GM04503 (cell line): ENCODE measurements at regions not wholly inside any gene's neighbourhood (a gene's known extent, or its start where the extent isn't known, plus 50 kb on each side); places are given as distances from the start of the nearest gene placed in this dataset.

Experiments used
- DNase-seq: peaks from one replicate; pipeline ENCODE4 v3.0.0-alpha.2; 2012; ENCODE audit warnings: low read depth

GRCh38 chr18:60445341-60445740 is 72.8 kb upstream of the MC4R start:
- peak; percentile 44 for DNase-seq

DNA sequence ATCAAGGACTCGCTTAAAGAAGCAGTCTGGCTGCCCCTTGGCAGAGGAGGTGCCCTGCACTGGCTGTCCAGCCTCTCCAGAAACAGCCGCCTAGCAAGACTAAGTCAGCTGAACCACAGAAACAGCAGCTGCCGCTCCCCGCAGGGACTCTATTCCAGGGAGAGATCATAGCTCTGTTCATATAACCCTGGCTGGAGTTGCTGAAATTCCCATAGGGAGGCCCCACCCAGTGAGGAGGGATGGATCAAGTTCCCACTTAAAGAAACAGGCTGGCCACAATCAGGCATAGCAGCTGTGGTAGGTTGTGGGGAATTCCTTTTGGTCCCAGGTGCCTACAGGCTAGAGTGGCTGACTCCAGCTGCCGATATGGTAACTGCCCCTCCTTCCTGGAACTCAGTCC is 74.2 kb upstream of the MC4R start:
- DNase-seq, result no peak

DNA sequence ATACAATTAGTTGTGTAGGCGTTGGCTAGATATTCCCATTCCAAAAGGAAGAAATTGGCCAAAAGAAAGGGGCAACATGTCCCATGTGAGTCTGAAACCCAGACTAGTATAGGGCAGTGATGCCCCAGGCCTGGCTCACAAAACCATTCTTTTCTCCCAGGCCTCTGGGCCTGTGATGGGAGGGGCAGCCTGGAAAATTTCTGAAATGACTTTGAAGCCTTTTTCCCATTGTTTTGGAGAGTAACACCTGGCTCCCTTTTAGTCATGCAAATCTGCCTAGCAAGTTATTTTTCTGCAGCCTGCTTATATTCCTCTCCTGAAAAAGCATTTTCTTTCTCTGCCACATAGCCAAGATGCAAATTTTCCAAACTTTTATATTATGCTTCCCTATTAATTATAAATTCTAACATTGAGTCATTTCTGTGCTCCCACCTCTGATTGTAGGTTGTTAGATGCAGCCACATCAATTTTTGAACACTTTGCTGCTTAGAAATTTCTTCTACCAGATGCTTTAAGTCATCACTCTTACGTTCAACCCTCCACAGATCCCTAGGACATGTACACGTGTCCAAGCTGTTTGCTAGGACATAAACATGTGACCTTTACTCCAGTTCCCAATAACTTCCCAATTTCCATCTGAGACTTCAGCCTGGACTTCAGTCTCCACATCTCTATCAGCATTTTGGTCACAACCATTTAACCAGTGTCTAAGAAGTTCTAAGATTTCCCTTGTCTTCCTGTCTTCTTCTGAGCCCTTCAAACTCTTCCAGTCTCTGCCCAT is 76.1 kb upstream of the MC4R start:
- no peak for DNase-seq

GRCh38 chr18:60452421-60452820 is 79.8 kb upstream of the MC4R start:
- no peak for DNase-seq

DNA sequence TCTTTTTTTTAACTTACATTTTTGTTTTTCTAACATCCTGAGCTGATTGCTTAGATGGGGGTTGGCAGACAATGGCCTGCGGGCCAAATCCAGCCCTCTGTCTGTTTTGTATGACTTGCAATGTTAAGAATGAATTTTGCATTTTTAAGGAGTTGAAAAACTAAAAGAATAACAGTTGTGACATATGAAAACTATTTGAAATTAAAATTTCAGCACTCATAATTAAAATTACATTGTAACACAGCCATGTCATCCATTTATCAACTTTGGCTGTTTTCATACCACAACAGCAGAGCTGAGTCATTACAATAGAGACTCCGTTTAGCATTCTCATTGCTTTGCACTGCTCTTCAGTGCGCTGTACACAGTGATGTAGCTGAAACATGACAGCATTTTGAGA is 94.1 kb upstream of the MC4R start:
- peak; percentile 82 for DNase-seq

DNA sequence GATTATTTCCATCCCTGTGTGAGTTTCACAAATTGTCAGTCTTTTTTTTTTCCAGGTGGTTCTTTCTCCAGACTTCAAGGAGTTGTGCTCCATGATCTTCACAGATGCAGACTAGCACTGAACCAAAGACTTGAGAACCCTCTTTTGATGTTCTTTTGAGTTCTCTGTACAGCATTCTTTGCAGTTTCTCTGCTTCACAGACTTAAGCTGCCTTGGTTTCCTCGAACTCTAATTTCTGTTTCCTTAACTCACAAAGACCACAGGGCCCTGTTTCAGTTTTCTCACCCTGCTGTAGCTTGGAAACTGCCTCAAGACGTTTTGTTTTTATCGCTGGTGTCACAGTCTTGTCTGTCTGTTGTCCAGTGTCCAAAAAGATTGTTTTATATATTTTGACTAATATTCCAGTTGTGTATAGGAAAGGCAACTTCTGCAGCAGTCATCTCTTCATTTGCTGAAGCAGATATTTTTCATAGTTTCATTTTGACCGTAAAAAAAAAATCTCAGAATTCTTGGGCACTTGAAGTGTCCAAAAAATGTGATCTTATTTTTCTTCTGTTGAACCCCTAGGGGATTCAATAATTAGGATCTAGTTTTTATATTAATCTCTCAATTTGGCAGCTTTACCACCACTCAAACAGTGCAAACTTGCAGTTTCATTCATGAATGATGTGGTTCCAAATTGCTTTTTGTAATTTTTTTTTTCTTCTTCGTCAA is 97.0 kb upstream of the MC4R start:
- DNase-seq, result no peak

GRCh38 chr18:60471652-60472051 is 99.1 kb upstream of the MC4R start:
- peak; percentile 19 for DNase-seq

GRCh38 chr18:60485201-60485600 is 112.6 kb upstream of the MC4R start:
- no peak for DNase-seq

- DNase-seq, result no peak
These were observed 120.5 kb upstream of the MC4R start for GRCh38 chr18:60493066-60493465.

DNA sequence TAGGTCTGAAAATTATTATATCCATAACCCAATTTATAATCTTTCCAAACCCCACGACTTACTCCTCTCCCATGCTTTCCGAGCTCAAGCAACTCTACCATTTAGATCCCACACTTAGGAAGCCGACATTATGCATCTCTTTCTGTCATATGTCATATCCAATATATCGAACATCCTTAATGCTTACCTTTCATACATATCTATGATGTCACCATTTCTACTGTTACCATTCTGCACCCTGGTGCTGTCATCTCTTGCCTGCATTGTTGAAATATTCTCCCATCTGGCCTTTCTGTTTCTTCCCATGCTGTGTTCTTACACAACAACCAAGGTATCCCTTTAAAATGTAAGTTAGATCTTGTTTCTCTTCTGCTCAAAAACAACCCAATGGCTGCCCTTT is 127.1 kb upstream of the MC4R start:
- no peak for DNase-seq

GRCh38 chr18:60500960-60501359 is 128.4 kb upstream of the MC4R start:
- no peak for DNase-seq

GRCh38 chr18:60502591-60502990 is 130.0 kb upstream of the MC4R start:
- no peak for DNase-seq

GRCh38 chr18:60503199-60503598 is 130.6 kb upstream of the MC4R start:
- DNase-seq, result no peak

GRCh38 chr18:60506190-60506589 is 133.6 kb upstream of the MC4R start:
- DNase-seq, result no peak

GRCh38 chr18:60506682-60507081 is 134.1 kb upstream of the MC4R start:
- peak; percentile 9 for DNase-seq

GRCh38 chr18:60508108-60508507 is 135.5 kb upstream of the MC4R start:
- DNase-seq, result no peak

DNA sequence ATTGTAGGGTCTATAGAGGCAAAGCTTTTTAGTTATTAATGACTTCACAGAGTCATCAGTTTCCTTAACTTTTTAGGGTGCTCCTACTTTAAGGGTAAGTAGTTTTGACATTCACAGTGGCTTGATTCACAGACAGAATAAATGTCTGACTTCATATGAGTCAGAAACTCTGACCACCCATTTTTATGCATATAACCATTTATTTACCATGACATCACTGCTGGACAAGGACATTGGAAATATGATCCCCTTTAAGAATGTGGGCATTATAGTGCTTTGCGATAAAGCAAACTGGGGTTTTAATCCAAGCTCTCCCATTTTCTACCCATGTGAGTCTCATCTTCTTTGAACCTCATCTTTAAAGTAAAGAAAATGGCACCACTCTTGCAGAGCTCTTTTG is 162.0 kb upstream of the MC4R start:
- peak; percentile 6 for DNase-seq

DNA sequence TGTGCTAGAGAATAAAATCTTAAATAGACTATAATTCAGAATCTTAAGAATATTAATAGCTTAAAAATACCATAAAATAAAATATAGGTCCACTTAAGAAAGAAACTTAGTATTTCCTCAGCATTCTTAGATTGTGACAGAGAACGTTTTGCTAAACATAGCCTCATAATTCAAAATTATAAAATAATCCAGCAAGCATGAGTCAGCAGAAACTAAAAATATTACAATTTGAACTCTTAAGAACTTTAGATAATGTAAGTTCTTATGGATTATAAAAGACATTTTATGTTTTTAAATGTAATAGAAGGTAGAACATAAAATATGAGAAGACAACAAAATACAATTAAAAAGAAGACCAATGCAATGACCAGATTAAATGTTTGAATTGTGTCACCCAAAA is 164.5 kb upstream of the MC4R start:
- no peak for DNase-seq

GRCh38 chr18:60538891-60539290 is 166.3 kb upstream of the MC4R start:
- DNase-seq, result no peak

GRCh38 chr18:60541661-60542060 is 169.1 kb upstream of the MC4R start:
- no peak for DNase-seq

DNA sequence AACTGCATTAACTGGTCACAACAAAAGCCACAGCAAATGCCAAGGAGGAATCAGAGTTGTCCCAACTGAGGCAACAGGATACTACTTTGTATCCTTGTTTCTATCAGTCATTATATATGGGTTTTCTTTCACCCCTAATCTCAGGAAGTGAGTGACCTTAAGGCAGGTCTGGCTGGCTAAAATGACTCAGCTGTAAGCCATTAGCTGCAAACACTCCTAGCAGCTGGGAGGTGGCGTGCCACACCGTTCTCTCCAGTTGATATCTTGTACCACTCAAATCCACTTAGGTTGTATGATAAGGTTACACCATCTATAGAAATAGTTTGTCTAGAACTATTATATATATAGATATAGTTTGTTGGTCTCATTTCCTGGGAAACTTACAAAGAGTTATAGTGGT is 171.1 kb upstream of the MC4R start:
- DNase-seq, result no peak

- DNase-seq, result peak; percentile 22
These were observed 176.9 kb upstream of the MC4R start for GRCh38 chr18:60549338-60549960.

GRCh38 chr18:60552948-60553347 is 180.4 kb upstream of the MC4R start:
- no peak for DNase-seq
